NCI-H1436 treated with DMSO at 0.1 percent for 48 hours (cell line): ENCODE measurements at regions not wholly inside any gene's neighbourhood (a gene's known extent, or its start where the extent isn't known, plus 50 kb on each side); places are given as distances from the start of the nearest gene placed in this dataset.
"Not testable (repeated sequence)": the region's sequence is repeated elsewhere in the genome, so short reads cannot be mapped to it uniquely, and the experiment has no call there.

Source experiments
- DNase-seq: peaks from one replicate; lab custom pipeline; 2025; lab: John Stamatoyannopoulos, UW

GRCh38 chr14:49946320-49947141 is 53.6 kb downstream of the ARF6 start:
- peak; percentile 41 for DNase-seq

DNA sequence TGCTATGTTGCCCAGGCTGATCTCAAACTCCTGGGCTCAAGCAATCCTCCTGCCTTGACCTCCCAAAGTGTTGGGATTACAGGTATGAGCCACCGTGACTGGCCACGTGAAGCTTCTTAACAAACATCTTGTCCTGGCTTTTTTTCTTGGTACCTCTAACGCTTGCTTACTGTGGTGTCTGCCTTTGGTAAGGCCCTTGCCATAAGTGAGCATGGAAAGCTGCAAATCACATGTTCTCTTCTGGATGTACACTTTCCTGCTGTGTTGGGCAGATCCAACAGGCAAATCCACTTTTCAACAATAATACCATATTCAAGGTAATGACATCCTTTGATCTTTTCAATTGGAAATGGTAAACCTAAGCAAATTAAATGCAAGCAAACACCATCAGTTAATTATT is 54.6 kb downstream of the ARF6 start:
- no peak for DNase-seq

DNA sequence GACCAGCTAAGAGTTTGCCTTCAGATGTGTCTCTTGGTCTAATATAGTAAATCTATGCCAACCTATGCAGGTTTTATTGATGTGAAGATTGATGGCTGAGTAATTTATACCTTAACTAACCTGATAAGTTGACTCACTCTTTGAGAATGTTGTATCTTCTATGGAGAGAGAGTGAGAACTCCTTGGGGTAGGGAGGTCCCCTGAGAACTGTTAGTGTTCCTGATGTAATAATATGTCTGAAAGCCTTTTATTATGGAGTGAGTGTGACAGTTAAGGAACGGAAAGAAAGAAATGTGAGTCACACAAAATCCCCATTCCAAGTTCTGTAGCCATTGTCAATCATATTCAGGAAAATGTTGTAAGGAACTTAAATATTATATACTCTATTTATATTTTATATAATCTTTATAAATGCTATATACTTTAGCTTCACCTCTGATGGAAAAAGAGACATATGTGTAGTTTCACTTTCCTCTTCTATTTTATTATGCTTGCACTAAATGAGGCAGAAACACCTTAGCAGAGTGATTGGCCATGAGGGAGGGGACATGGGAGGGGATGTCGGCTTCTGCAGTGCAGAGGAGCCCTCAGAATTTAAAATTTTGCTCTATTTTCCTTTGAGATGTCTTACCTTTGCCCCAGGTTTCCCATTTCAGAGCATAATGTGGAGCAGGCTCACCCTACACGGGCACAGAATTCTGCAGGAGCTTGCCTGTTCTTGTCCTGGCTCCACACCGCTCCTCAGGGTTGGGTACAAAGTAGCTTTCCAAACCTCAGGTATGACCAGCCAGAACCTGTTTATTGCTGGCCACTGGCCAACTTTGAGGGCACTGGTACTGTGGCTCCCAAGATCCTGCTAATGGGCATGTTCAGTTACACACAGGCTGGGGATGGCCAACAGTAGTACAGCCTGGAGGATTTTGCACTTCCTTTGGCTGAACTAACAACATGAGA is 57.7 kb downstream of the ARF6 start:
- peak; percentile 9 for DNase-seq

- no peak for DNase-seq
Observed at GRCh38 chr14:49951229-49951607, 58.3 kb downstream of the ARF6 start.

DNA sequence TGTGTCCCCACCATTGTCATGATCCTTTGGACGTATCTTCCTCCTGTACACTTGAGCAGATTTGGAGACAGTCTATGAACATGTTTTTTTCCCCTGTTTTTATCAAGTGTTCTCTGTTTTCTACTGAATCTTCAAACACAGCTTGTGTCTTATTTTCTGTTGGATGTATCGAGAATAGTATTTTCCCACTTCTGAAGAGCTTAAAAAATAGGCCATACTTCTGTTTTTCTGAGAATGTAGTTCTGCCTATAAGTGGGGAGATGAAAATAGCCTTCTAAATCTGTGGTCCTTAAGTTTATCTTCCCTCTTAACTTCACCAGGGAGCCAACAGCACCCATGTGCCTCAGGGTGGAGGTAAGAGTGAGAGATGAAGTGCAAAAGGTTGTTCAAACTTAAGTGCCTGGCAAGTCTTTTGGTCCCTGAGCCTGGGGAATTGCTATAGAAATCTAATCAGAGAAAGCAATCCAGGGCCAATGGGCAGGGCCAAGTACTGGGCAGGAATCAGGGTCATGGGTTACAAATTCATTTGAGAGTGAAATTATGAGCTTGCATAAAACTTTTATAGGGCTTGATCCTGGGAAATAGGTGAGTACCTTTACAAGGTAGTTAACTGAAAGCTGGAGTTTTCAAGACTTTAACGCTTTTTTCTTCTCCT is 58.9 kb downstream of the ARF6 start:
- DNase-seq: no peak

DNA sequence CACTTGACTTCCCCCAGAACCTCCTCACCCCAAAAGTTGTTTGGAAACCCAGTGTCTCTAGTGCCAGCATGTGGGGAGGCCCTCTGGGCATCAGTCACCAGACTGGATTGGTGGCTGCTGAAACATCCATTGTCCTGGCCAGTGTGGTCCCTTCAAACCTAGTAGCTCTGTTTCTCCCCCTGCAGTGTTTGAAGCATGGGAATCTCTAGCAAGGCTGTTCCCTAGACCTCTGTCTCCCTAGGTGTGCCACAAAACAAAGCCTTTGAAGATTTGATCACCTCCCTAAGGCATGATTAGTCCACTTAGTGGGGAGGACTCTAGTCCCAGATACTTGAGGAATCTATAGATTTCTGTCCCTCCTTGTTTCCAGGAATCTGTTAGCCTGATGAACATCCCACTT is 60.3 kb downstream of the ARF6 start:
- DNase-seq: no peak

DNA sequence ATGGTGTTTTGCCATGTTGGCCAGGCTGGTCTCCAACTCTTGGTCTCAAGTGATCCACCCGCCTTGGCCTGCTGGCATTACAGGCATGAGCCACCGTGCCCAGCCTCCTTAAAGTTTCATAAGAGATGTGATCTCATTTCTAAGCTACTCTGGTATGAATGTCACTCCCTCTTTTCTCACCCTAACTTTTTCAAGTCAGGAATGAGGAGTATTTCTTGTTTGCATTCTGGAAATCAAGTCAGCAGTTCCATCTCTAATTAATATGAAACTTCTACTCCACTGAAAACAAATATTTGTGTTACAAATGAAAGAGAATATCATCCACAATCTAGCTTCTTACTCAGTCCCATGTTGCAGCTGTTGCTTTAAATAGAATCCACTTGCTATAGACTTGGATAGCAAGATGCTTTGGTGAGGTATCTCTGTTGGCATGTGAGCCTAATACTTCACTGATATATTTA is 61.3 kb downstream of the ARF6 start:
- no peak for DNase-seq

- DNase-seq: no peak
Observed at GRCh38 chr14:49955024-49955423, 62.1 kb downstream of the ARF6 start.

DNA sequence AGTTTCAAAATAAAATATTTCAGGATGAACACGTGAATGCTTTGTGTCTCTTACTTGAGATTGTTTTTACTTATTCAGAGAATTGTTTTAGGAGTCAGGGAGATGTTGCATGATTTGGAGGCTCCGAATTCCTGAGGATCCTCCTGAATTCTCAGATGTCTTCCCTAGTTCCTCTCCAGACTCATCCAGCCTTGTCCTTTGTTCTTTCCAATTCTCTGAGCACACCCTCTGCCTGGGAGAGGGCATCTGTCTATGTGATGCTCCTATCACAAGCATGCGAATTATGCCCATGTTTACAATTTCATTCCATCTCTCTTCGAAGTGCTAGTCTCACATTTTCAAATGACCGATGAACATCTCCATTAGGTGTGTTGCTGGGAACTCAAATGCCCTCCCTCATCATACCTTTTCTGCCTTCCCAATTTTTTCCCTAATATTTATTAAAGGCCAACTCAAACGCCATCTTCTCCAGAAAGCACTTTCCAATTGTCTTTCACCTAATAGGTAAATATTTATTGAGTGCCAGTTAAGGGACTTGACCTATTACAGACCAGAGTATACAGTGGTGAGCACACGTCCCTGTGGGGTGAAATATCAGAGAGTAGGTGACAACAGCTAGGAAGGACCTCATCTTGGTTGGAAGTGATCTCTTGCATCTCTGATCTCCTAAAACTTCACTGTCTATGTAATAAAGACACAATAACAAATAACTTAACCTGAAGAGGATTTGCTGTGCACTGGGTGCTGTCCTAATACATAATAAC is 64.4 kb downstream of the ARF6 start:
- no peak for DNase-seq

DNA sequence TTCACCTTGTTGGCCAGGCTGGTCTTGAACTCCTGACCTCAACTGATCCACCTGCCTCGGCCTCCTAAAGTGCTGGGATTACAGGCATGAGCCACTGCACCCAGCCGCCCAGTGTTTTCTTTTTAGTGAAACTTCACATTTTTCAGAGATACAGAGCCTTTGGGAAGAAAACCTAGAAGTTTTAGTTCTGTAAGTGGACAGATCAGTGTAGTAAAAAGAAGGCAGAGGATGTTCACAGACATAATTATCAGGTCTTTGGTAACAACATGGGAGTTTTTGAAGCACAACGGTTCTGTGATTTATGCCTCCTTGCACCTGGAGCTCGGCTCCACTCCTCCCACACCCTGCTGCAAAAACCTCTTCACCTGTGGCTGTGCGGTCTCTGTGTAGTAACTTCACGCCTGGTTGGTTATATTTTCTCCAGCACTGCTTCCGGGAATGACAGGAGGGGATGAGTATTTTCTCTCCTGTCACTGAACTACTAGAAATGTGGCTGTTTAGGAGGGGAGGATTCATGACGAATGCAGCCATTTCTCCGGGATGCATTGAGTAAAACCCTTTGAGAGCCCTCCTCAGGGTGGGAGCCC is 67.0 kb downstream of the ARF6 start:
- peak; percentile 35 for DNase-seq

- no peak for DNase-seq
Observed at GRCh38 chr14:49960453-49960852, 67.6 kb downstream of the ARF6 start.

- no peak for DNase-seq
Observed at GRCh38 chr14:49961270-49962222, 68.7 kb downstream of the ARF6 start.

GRCh38 chr14:49962621-49963020 is 69.7 kb downstream of the ARF6 start:
- DNase-seq: no peak

- DNase-seq: not testable (repeated sequence)
Observed at GRCh38 chr14:49965068-49965651, 72.3 kb downstream of the ARF6 start.

GRCh38 chr14:49966304-49966809 is 73.5 kb downstream of the ARF6 start:
- DNase-seq: no peak

DNA sequence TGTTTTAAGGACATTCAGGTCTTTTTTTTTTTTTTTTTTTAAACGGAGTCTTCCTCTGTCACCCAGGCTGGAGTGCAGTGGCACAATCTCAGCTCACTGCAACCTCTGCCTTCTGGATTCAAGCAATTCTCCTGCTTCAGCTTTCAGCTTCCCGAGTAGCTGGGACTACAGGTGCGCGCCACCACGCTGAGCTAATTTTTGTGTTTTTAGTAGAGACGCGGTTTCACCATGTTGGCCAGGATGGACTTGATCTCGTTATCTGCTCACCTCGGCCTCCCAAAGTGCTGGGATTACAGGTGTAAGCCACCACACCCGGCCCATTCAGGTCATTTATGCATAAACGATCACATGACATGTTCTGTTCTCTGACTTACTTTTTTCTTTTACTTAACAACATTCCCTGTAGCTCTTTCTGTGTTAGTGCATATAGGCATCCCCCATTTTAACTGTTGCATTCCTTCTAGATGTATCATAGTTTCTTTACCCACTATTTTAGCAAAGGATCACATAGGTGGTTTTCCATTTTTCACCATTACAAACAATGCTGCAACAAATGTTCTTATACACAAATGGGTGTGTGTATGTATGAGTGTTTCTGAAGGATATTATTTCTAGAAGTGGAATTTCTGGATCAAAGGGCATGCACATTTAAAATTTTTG is 74.2 kb downstream of the ARF6 start:
- DNase-seq: no peak

DNA sequence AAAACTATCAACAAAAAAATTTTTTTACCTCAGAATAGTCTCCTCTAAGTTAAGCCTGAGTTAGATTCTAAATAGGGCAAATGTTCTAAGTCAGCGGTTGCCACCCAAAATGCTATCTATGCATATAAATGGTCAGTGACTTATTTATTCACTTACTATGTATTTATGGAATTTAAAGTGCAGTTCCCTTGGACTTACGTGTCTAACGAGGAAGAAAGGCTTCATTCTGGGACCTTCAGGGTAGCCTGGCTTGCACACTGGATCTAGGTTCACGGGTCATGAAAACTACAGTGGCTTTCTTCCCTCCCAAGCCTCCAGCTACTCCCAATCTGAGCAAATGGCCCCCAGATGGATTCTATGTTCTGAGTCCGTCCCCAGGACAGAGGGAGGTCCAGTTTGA is 77.1 kb downstream of the ARF6 start:
- no peak for DNase-seq

GRCh38 chr14:49970474-49971147 is 77.7 kb downstream of the ARF6 start:
- DNase-seq: no peak
